ENCODE measurements at regions not wholly inside any gene's neighbourhood (a gene's known extent, or its start where the extent isn't known, plus 50 kb on each side); places are given as distances from the start of the nearest gene placed in this dataset.

DNA sequence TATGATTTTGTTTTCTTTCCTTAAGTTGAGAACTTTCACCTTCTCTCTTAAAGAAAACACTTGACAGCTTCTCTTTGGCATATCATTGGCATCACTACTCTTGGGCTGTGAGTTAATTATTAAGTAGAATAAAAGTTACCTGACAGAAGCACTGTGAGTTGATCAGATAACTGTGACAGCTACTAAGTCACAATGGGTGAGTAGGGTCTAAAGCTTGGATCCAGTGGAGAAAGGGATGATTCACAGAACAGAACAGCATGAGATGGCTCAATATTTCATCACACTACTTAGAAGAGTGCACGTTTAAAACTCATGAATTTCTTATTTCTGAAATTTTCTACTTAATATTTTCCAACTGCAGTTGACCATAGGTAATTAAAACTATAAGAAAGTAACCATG lies 268.5 kb upstream of the NMUR2 start:
- Histone ChIP-seq H3K4me3 (no peak overlapping the region), H3K27me3 (no peaks in the 10 kb centered on the region), H3K9me3 (no peaks in the 10 kb centered on the region), H3K4me1 (no peaks in the 10 kb centered on the region), H3K36me3 (no peaks in the 10 kb centered on the region), H3K27ac (no peak overlapping the region)
- 64 to 67% methylated on average over 1 of the region's 1 CpG for WGBS, 2 donors (ENCODE audit: low coverage in 1 of 2)
- DNase-seq, result no peak
- TF ChIP-seq EP300 (IDR thresholded peaks at IDR 0.05; ENCODE audit: low read depth) (no peak), POLR2AphosphoS5 (IDR thresholded peaks at IDR 0.05) (no peak), POLR2A (IDR thresholded peaks at IDR 0.05) (no peak)
- TF ChIP-seq, protein P1, sequence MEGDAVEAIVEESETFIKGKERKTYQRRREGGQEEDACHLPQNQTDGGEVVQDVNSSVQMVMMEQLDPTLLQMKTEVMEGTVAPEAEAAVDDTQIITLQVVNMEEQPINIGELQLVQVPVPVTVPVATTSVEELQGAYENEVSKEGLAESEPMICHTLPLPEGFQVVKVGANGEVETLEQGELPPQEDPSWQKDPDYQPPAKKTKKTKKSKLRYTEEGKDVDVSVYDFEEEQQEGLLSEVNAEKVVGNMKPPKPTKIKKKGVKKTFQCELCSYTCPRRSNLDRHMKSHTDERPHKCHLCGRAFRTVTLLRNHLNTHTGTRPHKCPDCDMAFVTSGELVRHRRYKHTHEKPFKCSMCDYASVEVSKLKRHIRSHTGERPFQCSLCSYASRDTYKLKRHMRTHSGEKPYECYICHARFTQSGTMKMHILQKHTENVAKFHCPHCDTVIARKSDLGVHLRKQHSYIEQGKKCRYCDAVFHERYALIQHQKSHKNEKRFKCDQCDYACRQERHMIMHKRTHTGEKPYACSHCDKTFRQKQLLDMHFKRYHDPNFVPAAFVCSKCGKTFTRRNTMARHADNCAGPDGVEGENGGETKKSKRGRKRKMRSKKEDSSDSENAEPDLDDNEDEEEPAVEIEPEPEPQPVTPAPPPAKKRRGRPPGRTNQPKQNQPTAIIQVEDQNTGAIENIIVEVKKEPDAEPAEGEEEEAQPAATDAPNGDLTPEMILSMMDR (IDR thresholded peaks at IDR 0.05), result no peak
- in situ Hi-C loops (cut with MboI; ENCODE audit: low pct_ligation_motif_present in 1 of 4, low pct_unique_long_range_greater_than_20kb in 1 of 4, low sequenced_read_pairs in 3 of 4) (no loop called here), intact Hi-C loops (cut with DNase I; ENCODE audit: low total_unique reads) (no loop called here)

DNA sequence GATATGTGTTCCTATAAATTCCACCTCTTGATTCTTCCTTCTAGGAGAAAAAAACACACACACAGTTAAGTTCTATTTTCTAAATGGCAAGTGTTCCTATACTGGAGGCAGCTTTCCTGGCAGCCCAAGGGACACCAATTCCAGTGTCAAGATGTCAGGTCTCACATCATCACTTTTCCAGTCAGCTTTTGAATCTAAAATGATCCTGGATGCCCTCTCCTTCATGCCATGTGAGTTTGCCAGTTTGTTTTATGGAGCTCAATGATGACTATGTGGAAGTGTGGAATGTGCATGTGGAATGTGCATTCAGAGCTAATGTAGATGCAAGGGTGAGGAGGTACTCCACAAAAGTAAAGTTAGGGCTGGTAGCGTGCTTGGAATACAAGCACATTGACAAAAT lies 269.3 kb upstream of the NMUR2 start:
- Histone ChIP-seq H3K36me3 (no peaks in the 10 kb centered on the region), H3K4me1 (no peaks in the 10 kb centered on the region), H3K9me3 (no peaks in the 10 kb centered on the region), H3K27ac (no peak overlapping the region), H3K27me3 (no peaks in the 10 kb centered on the region), H3K4me3 (no peak overlapping the region)
- intact Hi-C loops (cut with DNase I; ENCODE audit: low total_unique reads), result no loop called here
- in situ Hi-C loops (cut with MboI; ENCODE audit: low pct_ligation_motif_present in 1 of 4, low pct_unique_long_range_greater_than_20kb in 1 of 4, low sequenced_read_pairs in 3 of 4), result no loop called here
- WGBS, 2 donors (ENCODE audit: low coverage in 1 of 2), result 83 to 89% methylated on average over 1 of the region's 1 CpG
- TF ChIP-seq EP300 (IDR thresholded peaks at IDR 0.05; ENCODE audit: low read depth) (no peak), POLR2AphosphoS5 (IDR thresholded peaks at IDR 0.05) (no peak), POLR2A (IDR thresholded peaks at IDR 0.05) (no peak)
- TF ChIP-seq, protein P1 (IDR thresholded peaks at IDR 0.05), result no peak
- no peak for DNase-seq

DNA sequence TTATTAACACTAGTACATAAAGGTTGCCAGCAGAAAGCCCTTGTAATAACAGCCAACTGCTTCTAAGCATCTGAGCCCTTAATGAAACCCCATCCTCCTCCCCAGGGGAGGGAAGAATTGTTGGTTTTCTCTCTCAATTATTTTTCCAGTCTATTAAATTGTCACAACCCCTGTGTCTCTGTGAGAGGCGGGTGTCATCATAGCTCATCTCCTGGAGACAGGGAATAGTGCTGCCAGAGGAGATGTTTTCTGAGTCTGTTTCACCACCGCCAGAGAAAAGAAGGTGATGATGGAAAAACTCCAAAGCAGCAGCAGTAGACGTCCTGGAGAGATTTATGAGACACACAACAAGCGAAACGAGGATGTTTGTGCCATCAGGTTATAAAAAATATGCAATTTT lies 271.1 kb upstream of the NMUR2 start:
- TF ChIP-seq EP300 (IDR thresholded peaks at IDR 0.05; ENCODE audit: low read depth) (no peak), POLR2AphosphoS5 (IDR thresholded peaks at IDR 0.05) (no peak), POLR2A (IDR thresholded peaks at IDR 0.05) (no peak)
- TF ChIP-seq, protein P1 (IDR thresholded peaks at IDR 0.05), result no peak
- no peaks in the 10 kb centered on the region for H3K4me1 ChIP-seq
- intact Hi-C loops (cut with DNase I; ENCODE audit: low total_unique reads), result no loop called here
- H3K4me3 ChIP-seq, result no peak overlapping the region
- 37 to 39% methylated on average over 5 of the region's 5 CpGs for WGBS, 2 donors (ENCODE audit: low coverage in 1 of 2)
- no peaks in the 10 kb centered on the region for H3K27me3 ChIP-seq
- no peaks in the 10 kb centered on the region for H3K36me3 ChIP-seq
- no peak for DNase-seq
- in situ Hi-C loops (cut with MboI; ENCODE audit: low pct_ligation_motif_present in 1 of 4, low pct_unique_long_range_greater_than_20kb in 1 of 4, low sequenced_read_pairs in 3 of 4), result no loop called here
- peaks cover 0 to 5% of the 10 kb centered on the region in 2 donors for H3K9me3 ChIP-seq
- H3K27ac ChIP-seq, result no peak overlapping the region

DNA sequence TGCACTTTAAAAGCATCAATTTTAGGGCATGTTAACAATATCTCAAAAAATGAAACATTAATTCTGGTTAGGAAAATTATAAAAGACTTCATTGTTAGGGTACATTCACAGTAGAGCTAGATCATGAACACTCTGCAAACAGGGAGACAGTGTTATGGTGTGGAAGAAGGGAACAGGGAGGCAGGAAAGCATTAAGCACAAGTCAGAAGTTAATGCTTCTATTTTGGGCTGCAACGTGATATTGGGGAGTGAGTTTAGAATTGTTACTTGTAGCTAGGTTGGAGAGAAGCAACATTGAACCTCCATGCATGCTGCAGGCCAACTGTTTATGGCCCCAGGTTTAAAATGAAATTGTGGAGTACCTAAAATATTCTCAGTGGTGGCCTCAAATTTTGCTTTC lies 278.1 kb upstream of the NMUR2 start:
- peaks cover 0 to 5% of the 10 kb centered on the region in 2 donors for H3K9me3 ChIP-seq
- no peaks in the 10 kb centered on the region for H3K27me3 ChIP-seq
- in situ Hi-C loops (cut with MboI; ENCODE audit: low pct_ligation_motif_present in 1 of 4, low pct_unique_long_range_greater_than_20kb in 1 of 4, low sequenced_read_pairs in 3 of 4), result no loop called here
- H3K4me3 ChIP-seq, result no peak overlapping the region
- TF ChIP-seq POLR2A (IDR thresholded peaks at IDR 0.05) (no peak), EP300 (IDR thresholded peaks at IDR 0.05; ENCODE audit: low read depth) (no peak), POLR2AphosphoS5 (IDR thresholded peaks at IDR 0.05) (no peak)
- TF ChIP-seq, protein P1 (IDR thresholded peaks at IDR 0.05), result no peak
- no peaks in the 10 kb centered on the region for H3K36me3 ChIP-seq
- intact Hi-C loops (cut with DNase I; ENCODE audit: low total_unique reads), result no loop called here
- no peak overlapping the region for H3K27ac ChIP-seq
- no peak for DNase-seq
- 65 to 67% methylated on average over 1 of the region's 1 CpG for WGBS, 2 donors (ENCODE audit: low coverage in 1 of 2)
- no peaks in the 10 kb centered on the region for H3K4me1 ChIP-seq
